HepG2 (cell line): ENCODE measurements at regions not wholly inside any gene's neighbourhood (a gene's known extent, or its start where the extent isn't known, plus 50 kb on each side); places are given as distances from the start of the nearest gene placed in this dataset.
A peak's percentile ranks its signal among the peaks of the same experiment; 100 is the strongest.

Experiments used
- AKNA ChIP-seq: sonication (generic); formaldehyde crosslinking; IDR thresholded peaks from 2 replicates; pipeline ENCODE4 v1.4.0; 2020; ENCODE audit warnings: missing genetic modification reagents, borderline replicate concordance
- BRF2 ChIP-seq: sonication (generic); formaldehyde crosslinking; IDR thresholded peaks from 2 replicates; pipeline ENCODE4 v1.8.1; 2022; ENCODE audit warnings: mild to moderate bottlenecking, missing genetic modification reagents
- DZIP1 ChIP-seq: sonication (generic); formaldehyde crosslinking; IDR thresholded peaks from 2 replicates; pipeline ENCODE4 v1.5.0; 2020; ENCODE audit warnings: mild to moderate bottlenecking, missing genetic modification reagents
- FOXA1 ChIP-seq, 2 experiments: fragments of 450-650 bp in 1 of 2; sonication (generic) in 1 of 2; formaldehyde crosslinking in 1 of 2; IDR thresholded peaks; 2 replicates each; pipeline versions ENCODE4 v1.4.0 to v1.6.1; 2016 to 2020; ENCODE audit warnings: missing genetic modification reagents in 1 of 2
- GTF3A ChIP-seq: sonication (generic); formaldehyde crosslinking; conservative IDR thresholded peaks from 2 replicates; pipeline ENCODE4 v1.4.0; 2020; ENCODE audit warnings: mild to moderate bottlenecking, missing genetic modification reagents
- HNRNPL ChIP-seq: fragments of 200-400 bp; formaldehyde crosslinking; IDR thresholded peaks from 2 replicates; pipeline ENCODE4 v1.6.1; 2017; ENCODE audit warnings: mild to moderate bottlenecking, low read depth, low read length
- HOXA5 ChIP-seq: sonication (generic); formaldehyde crosslinking; IDR thresholded peaks from 2 replicates; pipeline ENCODE4 v1.4.0; 2020; ENCODE audit warnings: missing genetic modification reagents
- MEIS2 ChIP-seq: sonication (generic); formaldehyde crosslinking; IDR thresholded peaks from 2 replicates; pipeline ENCODE4 v1.9.0; 2021; ENCODE audit warnings: mild to moderate bottlenecking, missing genetic modification reagents
- NFKBIZ ChIP-seq: IDR thresholded peaks from 2 replicates; pipeline ENCODE4 v1.6.1; 2018; ENCODE audit warnings: missing genetic modification reagents, missing compliant biosample characterization
- PHB2 ChIP-seq: fragments of 450-650 bp; IDR thresholded peaks from 2 replicates; pipeline ENCODE4 v1.6.1; 2018; ENCODE audit not compliant: partially characterized antibody
- REST ChIP-seq, 2 experiments: IDR thresholded peaks; 2 replicates each; pipeline ENCODE4 v1.6.1; 2011 to 2012; ENCODE audit warnings: low read length in 2 of 2, borderline replicate concordance in 1 of 2, low read depth in 1 of 2, mild to moderate bottlenecking in 1 of 2, moderate library complexity in 1 of 2
- SMAD9 ChIP-seq: sonication (generic); formaldehyde crosslinking; IDR thresholded peaks from 2 replicates; pipeline ENCODE4 v1.5.1; 2020; ENCODE audit warnings: mild to moderate bottlenecking, missing genetic modification reagents
- TCF7L2 ChIP-seq: IDR thresholded peaks from 2 replicates; pipeline ENCODE4 v1.6.1; 2011; ENCODE audit warnings: mild to moderate bottlenecking, low read depth, low read length, moderate library complexity
- YY1 ChIP-seq: IDR thresholded peaks from 2 replicates; pipeline ENCODE4 v1.6.1; 2011; ENCODE audit warnings: low read length, low read depth, moderate library complexity, mild to moderate bottlenecking; ENCODE audit not compliant: insufficient read depth, insufficient replicate concordance
- ZBTB21 ChIP-seq: sonication (generic); formaldehyde crosslinking; IDR thresholded peaks from 2 replicates; pipeline ENCODE4 v1.4.0; 2020; ENCODE audit warnings: missing genetic modification reagents
- ZNF557 ChIP-seq: sonication (generic); formaldehyde crosslinking; IDR thresholded peaks from 2 replicates; pipeline ENCODE4 v1.4.0; 2020; ENCODE audit warnings: missing genetic modification reagents
- ZNF737 ChIP-seq: sonication (generic); formaldehyde crosslinking; IDR thresholded peaks from 2 replicates; pipeline ENCODE4 v1.5.0; 2020; ENCODE audit warnings: missing genetic modification reagents, mild to moderate bottlenecking, borderline replicate concordance
- ZSCAN21 ChIP-seq: sonication (generic); formaldehyde crosslinking; IDR thresholded peaks from 2 replicates; pipeline ENCODE4 v1.8.0; 2022; ENCODE audit warnings: mild to moderate bottlenecking, missing genetic modification reagents, moderate library complexity, borderline replicate concordance

GRCh38 chr1:4265836-4266235 lies 365.8 kb upstream of the C1orf174 start (continued):
- TF ChIP-seq REST (IDR thresholded peaks at IDR 0.05; ENCODE audit: borderline replicate concordance in 1 of 2, low read depth in 1 of 2, low read length in 2 of 2) (no peak), FOXA1 (IDR thresholded peaks at IDR 0.05) (no peak), FOXA1 (CRISPR knock-in tag; IDR thresholded peaks at IDR 0.05) (peak; percentile 74; the same call in 1 of the 2 replicates), YY1 (peak; percentile 14), DZIP1 (CRISPR knock-in tag) (no peak), HNRNPL (peak; percentile 80), MEIS2 (CRISPR knock-in tag) (no peak), ZSCAN21 (CRISPR knock-in tag) (0 out of 2 replicates have a peak, but pooled peaks have one; percentile 35), PHB2 (no peak), ZNF737 (CRISPR knock-in tag) (no peak), HOXA5 (no peak), AKNA (CRISPR knock-in tag) (no peak), BRF2 (no peak), TCF7L2 (no peak), SMAD9 (CRISPR knock-in tag) (no peak), ZBTB21 (CRISPR knock-in tag) (no peak; the same call in 1 of the 2 replicates), ZNF557 (CRISPR knock-in tag) (no peak), GTF3A (CRISPR knock-in tag) (no peak), NFKBIZ (CRISPR knock-in tag) (no peak)
